Smooth muscle cell (in vitro differentiated cells): ENCODE measurements at regions not wholly inside any gene's neighbourhood (a gene's known extent, or its start where the extent isn't known, plus 50 kb on each side); places are given as distances from the start of the nearest gene placed in this dataset.

ENCODE experiments used
- DNase-seq: peaks from one replicate; lab custom pipeline; 2025; ENCODE audit not compliant: unreplicated experiment; lab: John Stamatoyannopoulos, UW
- H2AFZ ChIP-seq: fragments of 200-600 bp; sonication (generic); 2 replicates; pipeline ENCODE4 v1.6.0; 2016; ENCODE audit warnings: antibody characterized with exemption, low read depth, mild to moderate bottlenecking
- H3F3A ChIP-seq: fragments of 200-600 bp; sonication (generic); 2 replicates; pipeline ENCODE4 v1.6.0; 2017; ENCODE audit warnings: antibody characterized with exemption, low read depth
- H3K27ac ChIP-seq: fragments of 200-600 bp; sonication (generic); 2 replicates; pipeline ENCODE4 v1.5.1; 2016; ENCODE audit warnings: low read depth, mild to moderate bottlenecking
- H3K27me3 ChIP-seq: fragments of 200-600 bp; sonication (generic); 2 replicates; pipeline ENCODE4 v1.6.1; 2016; ENCODE audit warnings: low read depth, mild to moderate bottlenecking
- H3K36me3 ChIP-seq: fragments of 200-600 bp; sonication (generic); 2 replicates; pipeline ENCODE4 v1.5.1; 2016; ENCODE audit warnings: low read depth
- H3K4me1 ChIP-seq: fragments of 200-600 bp; sonication (generic); 2 replicates; pipeline ENCODE4 v1.5.1; 2016; ENCODE audit warnings: low read depth
- H3K4me2 ChIP-seq: fragments of 200-600 bp; sonication (generic); 2 replicates; pipeline ENCODE4 v1.6.0; 2016; ENCODE audit warnings: mild to moderate bottlenecking
- H3K4me3 ChIP-seq: fragments of 200-600 bp; sonication (generic); 2 replicates; pipeline ENCODE4 v1.5.1; 2016; ENCODE audit warnings: mild to moderate bottlenecking
- H3K79me2 ChIP-seq: fragments of 200-600 bp; sonication (generic); 2 replicates; pipeline ENCODE4 v1.6.0; 2016; ENCODE audit warnings: low read depth, mild to moderate bottlenecking
- H3K9ac ChIP-seq: fragments of 200-600 bp; sonication (generic); 2 replicates; pipeline ENCODE4 v1.6.0; 2016; ENCODE audit warnings: low read depth
- H3K9me3 ChIP-seq: fragments of 200-600 bp; sonication (generic); replicated peaks from 2 replicates; pipeline ENCODE4 v1.5.1; 2016; ENCODE audit warnings: low read depth
- H4K20me1 ChIP-seq: fragments of 200-600 bp; sonication (generic); 2 replicates; pipeline ENCODE4 v1.6.0; 2016; ENCODE audit warnings: low read depth
- CTCF ChIP-seq: fragments of 200-600 bp; sonication (generic); IDR thresholded peaks from 2 replicates; pipeline ENCODE4 v1.5.1; 2017; ENCODE audit warnings: borderline replicate concordance, mild to moderate bottlenecking, antibody characterized with exemption; ENCODE audit not compliant: insufficient read depth, poor library complexity, severe bottlenecking
- WGBS: methylation state at CpG from one replicate; pipeline ENCODE4 v1.1.7; 2016; ENCODE audit warnings: low lambda C conversion rate; 5-methylcytosine and 5-hydroxymethylcytosine counted together

GRCh38 chr1:199512037-199512710 is 515.3 kb upstream of the NR5A2 start:
- Histone ChIP-seq H3K9ac (no peak overlapping the region), H3K27ac (no peak overlapping the region), H3K36me3 (no peaks in the 10 kb centered on the region), H3K4me1 (peaks cover 16% of the 10 kb centered on the region), H3K27me3 (peaks cover 73% of the 10 kb centered on the region), H3K9me3 (no peaks in the 10 kb centered on the region), H3K4me3 (no peak overlapping the region), H2AFZ (no peak overlapping the region), H4K20me1 (no peaks in the 10 kb centered on the region), H3F3A (no peaks in the 10 kb centered on the region), H3K79me2 (no peaks in the 10 kb centered on the region), H3K4me2 (no peak overlapping the region)
- no peak for TF ChIP-seq CTCF
- 60% methylated on average over 6 of the region's 6 CpGs for WGBS
- DNase-seq: no peak

- Histone ChIP-seq H3K27me3 (peaks cover 63% of the 10 kb centered on the region), H3K27ac (no peak overlapping the region), H3F3A (no peaks in the 10 kb centered on the region), H3K4me2 (no peak overlapping the region), H3K36me3 (no peaks in the 10 kb centered on the region), H3K79me2 (no peaks in the 10 kb centered on the region), H2AFZ (no peak overlapping the region), H3K4me1 (peaks cover 10% of the 10 kb centered on the region), H3K9ac (no peak overlapping the region), H3K4me3 (no peak overlapping the region), H3K9me3 (no peaks in the 10 kb centered on the region), H4K20me1 (no peaks in the 10 kb centered on the region)
- no peak for TF ChIP-seq CTCF
- DNase-seq: no peak
- 85% methylated on average over 4 of the region's 4 CpGs for WGBS
Observed at GRCh38 chr1:199515261-199515660, 512.2 kb upstream of the NR5A2 start.

DNA sequence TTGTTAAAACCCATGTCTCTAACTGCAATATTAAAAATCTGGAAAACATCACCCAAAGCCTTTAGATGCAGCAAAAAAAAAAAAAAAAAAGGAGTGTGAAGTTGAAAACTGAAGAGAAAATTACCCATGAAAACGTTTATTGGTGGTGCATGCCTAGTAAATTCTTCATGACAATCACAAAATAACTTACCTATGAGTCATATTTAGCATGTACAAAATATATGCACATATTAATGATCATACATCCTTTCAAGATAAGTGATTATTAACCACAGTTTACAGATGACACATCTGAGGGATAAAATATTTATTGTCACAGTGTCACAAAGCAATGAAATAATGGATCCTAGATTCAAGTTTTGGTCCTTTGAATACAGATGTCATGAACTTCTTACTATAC is 505.2 kb upstream of the NR5A2 start:
- no peak overlapping the region for H3K9ac ChIP-seq
- no peak overlapping the region for H2AFZ ChIP-seq
- no peak overlapping the region for H3K4me3 ChIP-seq
- H4K20me1 ChIP-seq: no peaks in the 10 kb centered on the region
- no peak for DNase-seq
- H3K4me2 ChIP-seq: no peak overlapping the region
- no peak overlapping the region for H3K27ac ChIP-seq
- H3K36me3 ChIP-seq: no peaks in the 10 kb centered on the region
- H3K27me3 ChIP-seq: peaks cover 10% of the 10 kb centered on the region
- no peaks in the 10 kb centered on the region for H3F3A ChIP-seq
- 18% methylated on average over 1 of the region's 1 CpG for WGBS
- TF ChIP-seq CTCF: no peak
- no peaks in the 10 kb centered on the region for H3K9me3 ChIP-seq
- no peaks in the 10 kb centered on the region for H3K4me1 ChIP-seq
- H3K79me2 ChIP-seq: no peaks in the 10 kb centered on the region

- H3K27ac ChIP-seq: no peak overlapping the region
- no peak for TF ChIP-seq CTCF
- no peak overlapping the region for H3K4me3 ChIP-seq
- H3K9ac ChIP-seq: no peak overlapping the region
- 53% methylated on average over 2 of the region's 2 CpGs for WGBS
- H3K4me2 ChIP-seq: no peak overlapping the region
- no peaks in the 10 kb centered on the region for H3F3A ChIP-seq
- H2AFZ ChIP-seq: no peak overlapping the region
- H3K4me1 ChIP-seq: no peaks in the 10 kb centered on the region
- no peaks in the 10 kb centered on the region for H3K9me3 ChIP-seq
- H3K79me2 ChIP-seq: no peaks in the 10 kb centered on the region
- H3K36me3 ChIP-seq: no peaks in the 10 kb centered on the region
- H3K27me3 ChIP-seq: peaks cover 7% of the 10 kb centered on the region
- H4K20me1 ChIP-seq: no peaks in the 10 kb centered on the region
- no peak for DNase-seq
Observed at GRCh38 chr1:199522936-199523335, 504.6 kb upstream of the NR5A2 start.
